ENCODE measurements at regions not wholly inside any gene's neighbourhood (a gene's known extent, or its start where the extent isn't known, plus 50 kb on each side); places are given as distances from the start of the nearest gene placed in this dataset.

DNA sequence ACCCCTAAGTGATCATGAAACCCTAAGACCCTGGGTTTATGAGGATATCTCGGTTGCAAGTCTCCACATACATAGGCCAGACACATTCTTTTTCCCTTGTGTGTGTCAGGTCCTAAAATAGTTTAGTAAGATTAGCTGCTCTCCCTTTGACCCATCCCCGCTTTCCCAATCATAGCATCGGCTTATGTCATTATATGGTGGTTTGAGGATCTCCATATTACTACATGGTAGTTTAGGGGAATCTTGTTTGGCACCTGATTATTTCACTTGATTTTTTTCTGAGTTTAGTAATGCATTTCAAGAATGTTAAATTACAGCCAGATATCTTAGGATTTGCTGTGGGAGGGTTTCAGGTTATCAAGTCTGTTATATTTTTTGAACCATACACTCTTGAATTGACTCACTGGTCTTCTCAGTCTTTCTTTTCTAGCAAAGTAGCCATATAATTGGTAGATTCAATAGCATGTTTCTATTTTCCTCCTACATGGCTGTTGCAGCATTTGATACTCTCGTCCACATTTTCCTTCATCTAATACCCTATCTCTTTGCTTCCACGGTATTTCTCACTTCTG, 68.3 kb upstream of the TRHDE start:
- H3K4me1 Mint-ChIP-seq: peaks cover 16% of the 10 kb centered on the region

More for the DNA sequence above, 68.3 kb upstream of the TRHDE start:
- H3K79me2 ChIP-seq (replicated peaks; ENCODE audit: insufficient read depth): no peaks in the 10 kb centered on the region
- H3K27ac Mint-ChIP-seq: no peak overlapping the region
- H3K36me3 ChIP-seq (ENCODE audit: insufficient read depth): no peaks in the 10 kb centered on the region
- no peaks in the 10 kb centered on the region for H3K36me3 Mint-ChIP-seq (ENCODE audit: low read depth)
- no peak for ATAC-seq
- TF ChIP-seq EZH2phosphoT487 (IDR thresholded peaks at IDR 0.05; ENCODE audit: unreplicated experiment): no peak
- TF ChIP-seq, protein P1, sequence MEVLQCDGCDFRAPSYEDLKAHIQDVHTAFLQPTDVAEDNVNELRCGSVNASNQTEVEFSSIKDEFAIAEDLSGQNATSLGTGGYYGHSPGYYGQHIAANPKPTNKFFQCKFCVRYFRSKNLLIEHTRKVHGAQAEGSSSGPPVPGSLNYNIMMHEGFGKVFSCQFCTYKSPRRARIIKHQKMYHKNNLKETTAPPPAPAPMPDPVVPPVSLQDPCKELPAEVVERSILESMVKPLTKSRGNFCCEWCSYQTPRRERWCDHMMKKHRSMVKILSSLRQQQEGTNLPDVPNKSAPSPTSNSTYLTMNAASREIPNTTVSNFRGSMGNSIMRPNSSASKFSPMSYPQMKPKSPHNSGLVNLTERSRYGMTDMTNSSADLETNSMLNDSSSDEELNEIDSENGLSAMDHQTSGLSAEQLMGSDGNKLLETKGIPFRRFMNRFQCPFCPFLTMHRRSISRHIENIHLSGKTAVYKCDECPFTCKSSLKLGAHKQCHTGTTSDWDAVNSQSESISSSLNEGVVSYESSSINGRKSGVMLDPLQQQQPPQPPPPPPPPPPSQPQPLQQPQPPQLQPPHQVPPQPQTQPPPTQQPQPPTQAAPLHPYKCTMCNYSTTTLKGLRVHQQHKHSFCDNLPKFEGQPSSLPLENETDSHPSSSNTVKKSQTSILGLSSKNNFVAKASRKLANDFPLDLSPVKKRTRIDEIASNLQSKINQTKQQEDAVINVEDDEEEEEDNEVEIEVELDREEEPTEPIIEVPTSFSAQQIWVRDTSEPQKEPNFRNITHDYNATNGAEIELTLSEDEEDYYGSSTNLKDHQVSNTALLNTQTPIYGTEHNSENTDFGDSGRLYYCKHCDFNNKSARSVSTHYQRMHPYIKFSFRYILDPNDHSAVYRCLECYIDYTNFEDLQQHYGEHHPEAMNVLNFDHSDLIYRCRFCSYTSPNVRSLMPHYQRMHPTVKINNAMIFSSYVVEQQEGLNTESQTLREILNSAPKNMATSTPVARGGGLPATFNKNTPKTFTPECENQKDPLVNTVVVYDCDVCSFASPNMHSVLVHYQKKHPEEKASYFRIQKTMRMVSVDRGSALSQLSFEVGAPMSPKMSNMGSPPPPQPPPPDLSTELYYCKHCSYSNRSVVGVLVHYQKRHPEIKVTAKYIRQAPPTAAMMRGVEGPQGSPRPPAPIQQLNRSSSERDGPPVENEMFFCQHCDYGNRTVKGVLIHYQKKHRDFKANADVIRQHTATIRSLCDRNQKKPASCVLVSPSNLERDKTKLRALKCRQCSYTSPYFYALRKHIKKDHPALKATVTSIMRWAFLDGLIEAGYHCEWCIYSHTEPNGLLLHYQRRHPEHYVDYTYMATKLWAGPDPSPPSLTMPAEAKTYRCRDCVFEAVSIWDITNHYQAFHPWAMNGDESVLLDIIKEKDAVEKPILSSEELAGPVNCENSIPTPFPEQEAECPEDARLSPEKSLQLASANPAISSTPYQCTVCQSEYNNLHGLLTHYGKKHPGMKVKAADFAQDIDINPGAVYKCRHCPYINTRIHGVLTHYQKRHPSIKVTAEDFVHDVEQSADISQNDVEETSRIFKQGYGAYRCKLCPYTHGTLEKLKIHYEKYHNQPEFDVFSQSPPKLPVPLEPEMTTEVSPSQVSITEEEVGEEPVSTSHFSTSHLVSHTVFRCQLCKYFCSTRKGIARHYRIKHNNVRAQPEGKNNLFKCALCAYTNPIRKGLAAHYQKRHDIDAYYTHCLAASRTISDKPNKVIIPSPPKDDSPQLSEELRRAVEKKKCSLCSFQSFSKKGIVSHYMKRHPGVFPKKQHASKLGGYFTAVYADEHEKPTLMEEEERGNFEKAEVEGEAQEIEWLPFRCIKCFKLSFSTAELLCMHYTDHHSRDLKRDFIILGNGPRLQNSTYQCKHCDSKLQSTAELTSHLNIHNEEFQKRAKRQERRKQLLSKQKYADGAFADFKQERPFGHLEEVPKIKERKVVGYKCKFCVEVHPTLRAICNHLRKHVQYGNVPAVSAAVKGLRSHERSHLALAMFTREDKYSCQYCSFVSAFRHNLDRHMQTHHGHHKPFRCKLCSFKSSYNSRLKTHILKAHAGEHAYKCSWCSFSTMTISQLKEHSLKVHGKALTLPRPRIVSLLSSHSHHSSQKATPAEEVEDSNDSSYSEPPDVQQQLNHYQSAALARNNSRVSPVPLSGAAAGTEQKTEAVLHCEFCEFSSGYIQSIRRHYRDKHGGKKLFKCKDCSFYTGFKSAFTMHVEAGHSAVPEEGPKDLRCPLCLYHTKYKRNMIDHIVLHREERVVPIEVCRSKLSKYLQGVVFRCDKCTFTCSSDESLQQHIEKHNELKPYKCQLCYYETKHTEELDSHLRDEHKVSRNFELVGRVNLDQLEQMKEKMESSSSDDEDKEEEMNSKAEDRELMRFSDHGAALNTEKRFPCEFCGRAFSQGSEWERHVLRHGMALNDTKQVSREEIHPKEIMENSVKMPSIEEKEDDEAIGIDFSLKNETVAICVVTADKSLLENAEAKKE (CRISPR knock-in tag; IDR thresholded peaks at IDR 0.05): no peak
- TF ChIP-seq JUNB (IDR thresholded peaks at IDR 0.05; ENCODE audit: unreplicated experiment): no peak
- TF ChIP-seq CREB1 (CRISPR knock-in tag; IDR thresholded peaks at IDR 0.05; ENCODE audit: low read depth): no peak
- no peak for TF ChIP-seq ZNF331 (CRISPR knock-in tag; IDR thresholded peaks at IDR 0.05; ENCODE audit: low read depth)
- no peak for TF ChIP-seq NANOG (IDR thresholded peaks at IDR 0.05; ENCODE audit: borderline replicate concordance)
- no peak for TF ChIP-seq POLR2AphosphoS5 (IDR thresholded peaks at IDR 0.05; ENCODE audit: low read depth)
- TF ChIP-seq, protein P2, sequence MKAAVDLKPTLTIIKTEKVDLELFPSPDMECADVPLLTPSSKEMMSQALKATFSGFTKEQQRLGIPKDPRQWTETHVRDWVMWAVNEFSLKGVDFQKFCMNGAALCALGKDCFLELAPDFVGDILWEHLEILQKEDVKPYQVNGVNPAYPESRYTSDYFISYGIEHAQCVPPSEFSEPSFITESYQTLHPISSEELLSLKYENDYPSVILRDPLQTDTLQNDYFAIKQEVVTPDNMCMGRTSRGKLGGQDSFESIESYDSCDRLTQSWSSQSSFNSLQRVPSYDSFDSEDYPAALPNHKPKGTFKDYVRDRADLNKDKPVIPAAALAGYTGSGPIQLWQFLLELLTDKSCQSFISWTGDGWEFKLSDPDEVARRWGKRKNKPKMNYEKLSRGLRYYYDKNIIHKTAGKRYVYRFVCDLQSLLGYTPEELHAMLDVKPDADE (IDR thresholded peaks at IDR 0.05): no peak
- TF ChIP-seq EZH2 (IDR thresholded peaks at IDR 0.05; ENCODE audit: low read depth, unreplicated experiment): no peak
- TF ChIP-seq, protein P3, sequence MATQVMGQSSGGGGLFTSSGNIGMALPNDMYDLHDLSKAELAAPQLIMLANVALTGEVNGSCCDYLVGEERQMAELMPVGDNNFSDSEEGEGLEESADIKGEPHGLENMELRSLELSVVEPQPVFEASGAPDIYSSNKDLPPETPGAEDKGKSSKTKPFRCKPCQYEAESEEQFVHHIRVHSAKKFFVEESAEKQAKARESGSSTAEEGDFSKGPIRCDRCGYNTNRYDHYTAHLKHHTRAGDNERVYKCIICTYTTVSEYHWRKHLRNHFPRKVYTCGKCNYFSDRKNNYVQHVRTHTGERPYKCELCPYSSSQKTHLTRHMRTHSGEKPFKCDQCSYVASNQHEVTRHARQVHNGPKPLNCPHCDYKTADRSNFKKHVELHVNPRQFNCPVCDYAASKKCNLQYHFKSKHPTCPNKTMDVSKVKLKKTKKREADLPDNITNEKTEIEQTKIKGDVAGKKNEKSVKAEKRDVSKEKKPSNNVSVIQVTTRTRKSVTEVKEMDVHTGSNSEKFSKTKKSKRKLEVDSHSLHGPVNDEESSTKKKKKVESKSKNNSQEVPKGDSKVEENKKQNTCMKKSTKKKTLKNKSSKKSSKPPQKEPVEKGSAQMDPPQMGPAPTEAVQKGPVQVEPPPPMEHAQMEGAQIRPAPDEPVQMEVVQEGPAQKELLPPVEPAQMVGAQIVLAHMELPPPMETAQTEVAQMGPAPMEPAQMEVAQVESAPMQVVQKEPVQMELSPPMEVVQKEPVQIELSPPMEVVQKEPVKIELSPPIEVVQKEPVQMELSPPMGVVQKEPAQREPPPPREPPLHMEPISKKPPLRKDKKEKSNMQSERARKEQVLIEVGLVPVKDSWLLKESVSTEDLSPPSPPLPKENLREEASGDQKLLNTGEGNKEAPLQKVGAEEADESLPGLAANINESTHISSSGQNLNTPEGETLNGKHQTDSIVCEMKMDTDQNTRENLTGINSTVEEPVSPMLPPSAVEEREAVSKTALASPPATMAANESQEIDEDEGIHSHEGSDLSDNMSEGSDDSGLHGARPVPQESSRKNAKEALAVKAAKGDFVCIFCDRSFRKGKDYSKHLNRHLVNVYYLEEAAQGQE (IDR thresholded peaks at IDR 0.05; ENCODE audit: unreplicated experiment): no peak
- no peak for TF ChIP-seq STAT1 (IDR thresholded peaks at IDR 0.05; ENCODE audit: unreplicated experiment)
- TF ChIP-seq ZNF114 (CRISPR knock-in tag; IDR thresholded peaks at IDR 0.05): no peak
- TF ChIP-seq, protein P4, sequence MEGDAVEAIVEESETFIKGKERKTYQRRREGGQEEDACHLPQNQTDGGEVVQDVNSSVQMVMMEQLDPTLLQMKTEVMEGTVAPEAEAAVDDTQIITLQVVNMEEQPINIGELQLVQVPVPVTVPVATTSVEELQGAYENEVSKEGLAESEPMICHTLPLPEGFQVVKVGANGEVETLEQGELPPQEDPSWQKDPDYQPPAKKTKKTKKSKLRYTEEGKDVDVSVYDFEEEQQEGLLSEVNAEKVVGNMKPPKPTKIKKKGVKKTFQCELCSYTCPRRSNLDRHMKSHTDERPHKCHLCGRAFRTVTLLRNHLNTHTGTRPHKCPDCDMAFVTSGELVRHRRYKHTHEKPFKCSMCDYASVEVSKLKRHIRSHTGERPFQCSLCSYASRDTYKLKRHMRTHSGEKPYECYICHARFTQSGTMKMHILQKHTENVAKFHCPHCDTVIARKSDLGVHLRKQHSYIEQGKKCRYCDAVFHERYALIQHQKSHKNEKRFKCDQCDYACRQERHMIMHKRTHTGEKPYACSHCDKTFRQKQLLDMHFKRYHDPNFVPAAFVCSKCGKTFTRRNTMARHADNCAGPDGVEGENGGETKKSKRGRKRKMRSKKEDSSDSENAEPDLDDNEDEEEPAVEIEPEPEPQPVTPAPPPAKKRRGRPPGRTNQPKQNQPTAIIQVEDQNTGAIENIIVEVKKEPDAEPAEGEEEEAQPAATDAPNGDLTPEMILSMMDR (conservative IDR thresholded peaks at IDR 0.05; ENCODE audit: low read depth in 2 of 2): no peak
- H3K9me3 Mint-ChIP-seq: no peaks in the 10 kb centered on the region
- H3K4me3 Mint-ChIP-seq: no peak overlapping the region
- H3K4me2 ChIP-seq: no peak overlapping the region
- H4K20me1 ChIP-seq (replicated peaks; ENCODE audit: insufficient read depth): no peaks in the 10 kb centered on the region
- H3K27me3 ChIP-seq (ENCODE audit: insufficient read depth): no peaks in the 10 kb centered on the region
- no peak overlapping the region for H2AFZ ChIP-seq
- H3K4me1 ChIP-seq (ENCODE audit: insufficient read depth): peaks cover 27% of the 10 kb centered on the region; the same call in 1 of the 2 replicates
- H3K9me2 ChIP-seq (ENCODE audit: insufficient read depth): no peaks in the 10 kb centered on the region
- H3F3A ChIP-seq (replicated peaks; ENCODE audit: low read depth): no peaks in the 10 kb centered on the region
- peaks cover 1% of the 10 kb centered on the region for H3K27me3 Mint-ChIP-seq (ENCODE audit: insufficient read depth, low read depth, poor library complexity)
- no peak overlapping the region for H3K27ac ChIP-seq (ENCODE audit: low read depth)
- no peak for DNase-seq (ENCODE audit: low spot score)
- H3K4me3 ChIP-seq: no peak overlapping the region

Measured in GM23338 (cell line).